ENCODE measurements at regions not wholly inside any gene's neighbourhood (a gene's known extent, or its start where the extent isn't known, plus 50 kb on each side); places are given as distances from the start of the nearest gene placed in this dataset.

DNA sequence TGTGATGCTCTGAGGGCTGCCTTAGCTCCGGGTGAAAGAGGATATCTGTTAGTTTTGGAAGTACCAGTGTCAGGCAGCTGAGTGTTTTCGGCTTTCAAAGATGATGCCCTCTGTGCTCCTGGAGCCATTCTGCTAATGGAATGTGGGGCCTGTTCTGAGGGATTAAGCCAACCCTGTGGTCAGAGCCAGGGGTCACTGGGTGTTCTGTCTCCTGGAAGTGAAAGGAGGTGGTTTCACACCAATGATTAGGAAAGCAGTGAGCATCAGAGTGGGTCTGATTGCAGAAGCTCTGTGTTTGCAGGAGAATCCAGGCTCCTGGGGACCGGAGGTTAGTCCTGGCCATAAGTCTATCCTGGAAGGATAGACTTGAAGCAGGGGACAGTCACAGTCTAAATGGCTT, 94.6 kb downstream of the UQCRFS1 start:
- intact Hi-C loops (cut with DNase I): no loop called here
- no peak for DNase-seq (ENCODE audit: extremely low spot score in 2 of 2)

GRCh38 chr19:29117926-29118325, 95.0 kb downstream of the UQCRFS1 start:
- intact Hi-C loops (cut with DNase I): no loop called here
- TF ChIP-seq POLR2A (IDR thresholded peaks at IDR 0.05) (no peak), CTCF (IDR thresholded peaks at IDR 0.05) (no peak), POLR2AphosphoS5 (IDR thresholded peaks at IDR 0.05; ENCODE audit: insufficient read depth in 1 of 2, low read depth in 1 of 2) (no peak)
- no peaks in the 10 kb centered on the region for H3K36me3 ChIP-seq

More for the DNA sequence above, 94.6 kb downstream of the UQCRFS1 start:
- H3K4me3 ChIP-seq: no peak overlapping the region
- no peaks in the 10 kb centered on the region for H3K36me3 ChIP-seq
- TF ChIP-seq CTCF (IDR thresholded peaks at IDR 0.05): no peak
- no peak for TF ChIP-seq POLR2A (IDR thresholded peaks at IDR 0.05)
- H3K4me1 ChIP-seq: no peaks in the 10 kb centered on the region
- no peak overlapping the region for H3K27ac ChIP-seq
- H3K9me3 ChIP-seq: no peaks in the 10 kb centered on the region
- no peaks in the 10 kb centered on the region for H3K27me3 ChIP-seq

DNA sequence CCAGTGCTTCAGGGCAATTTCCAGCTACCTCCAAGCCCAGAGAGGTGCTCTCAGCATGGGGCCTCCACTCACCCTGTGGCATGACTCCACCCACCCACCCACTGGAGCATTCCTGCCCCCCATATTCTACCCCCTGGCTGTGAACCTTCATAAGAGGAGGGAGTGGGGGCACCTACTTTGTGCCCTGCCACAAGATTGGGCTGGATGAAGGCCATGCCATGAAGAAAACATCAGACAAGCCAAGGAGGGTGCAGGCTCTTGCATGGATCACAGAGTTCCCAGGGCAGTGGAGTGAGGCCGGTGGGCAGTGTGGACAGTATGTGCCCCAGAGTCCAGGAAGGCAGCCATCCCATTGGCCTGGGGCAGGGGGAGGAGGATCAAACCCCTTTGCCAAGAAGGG, 97.8 kb downstream of the UQCRFS1 start:
- DNase-seq (ENCODE audit: extremely low spot score in 2 of 2): no peak
- TF ChIP-seq POLR2AphosphoS5 (IDR thresholded peaks at IDR 0.05; ENCODE audit: insufficient read depth in 1 of 2, low read depth in 1 of 2) (no peak), POLR2A (IDR thresholded peaks at IDR 0.05) (no peak), CTCF (IDR thresholded peaks at IDR 0.05) (no peak)
- no peak overlapping the region for H3K4me3 ChIP-seq
- H3K9me3 ChIP-seq: no peaks in the 10 kb centered on the region
- intact Hi-C loops (cut with DNase I): no loop called here
- no peaks in the 10 kb centered on the region for H3K27me3 ChIP-seq
- no peaks in the 10 kb centered on the region for H3K36me3 ChIP-seq
- no peaks in the 10 kb centered on the region for H3K4me1 ChIP-seq
- no peak overlapping the region for H3K27ac ChIP-seq

More at GRCh38 chr19:29117926-29118325, 95.0 kb downstream of the UQCRFS1 start:
- Histone ChIP-seq H3K4me1 (no peaks in the 10 kb centered on the region), H3K27ac (no peak overlapping the region), H3K9me3 (no peaks in the 10 kb centered on the region), H3K4me3 (no peak overlapping the region), H3K27me3 (no peaks in the 10 kb centered on the region)
- DNase-seq (ENCODE audit: extremely low spot score in 2 of 2): no peak

DNA sequence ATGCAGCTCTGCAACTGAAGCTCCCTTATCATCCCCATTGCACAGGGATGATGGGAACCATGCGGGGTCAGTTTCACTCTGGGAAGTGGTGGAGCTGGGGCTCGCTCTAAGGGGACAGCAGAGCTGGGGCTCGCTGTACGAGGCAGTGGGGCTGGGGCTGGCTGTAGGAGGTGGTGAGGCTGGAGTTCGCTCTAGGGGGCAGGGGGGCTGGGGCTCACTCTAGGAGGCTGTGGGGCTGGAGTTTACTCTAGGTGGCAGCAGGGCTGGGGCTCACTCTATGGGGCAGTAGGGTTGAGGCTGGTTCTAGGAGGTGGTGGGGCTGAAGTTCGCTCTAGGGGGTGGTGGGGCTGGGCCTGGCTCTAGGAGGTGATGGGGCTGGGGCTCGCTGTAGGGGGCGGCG, 99.1 kb downstream of the UQCRFS1 start:
- Histone ChIP-seq H3K4me1 (no peaks in the 10 kb centered on the region), H3K36me3 (no peaks in the 10 kb centered on the region), H3K4me3 (no peak overlapping the region), H3K9me3 (no peaks in the 10 kb centered on the region), H3K27ac (no peak overlapping the region), H3K27me3 (no peaks in the 10 kb centered on the region)
- TF ChIP-seq POLR2A (IDR thresholded peaks at IDR 0.05) (no peak), CTCF (IDR thresholded peaks at IDR 0.05) (no peak), POLR2AphosphoS5 (IDR thresholded peaks at IDR 0.05; ENCODE audit: insufficient read depth in 1 of 2, low read depth in 1 of 2) (no peak)
- DNase-seq (ENCODE audit: extremely low spot score in 2 of 2): no peak
- intact Hi-C loops (cut with DNase I): no loop called here

DNA sequence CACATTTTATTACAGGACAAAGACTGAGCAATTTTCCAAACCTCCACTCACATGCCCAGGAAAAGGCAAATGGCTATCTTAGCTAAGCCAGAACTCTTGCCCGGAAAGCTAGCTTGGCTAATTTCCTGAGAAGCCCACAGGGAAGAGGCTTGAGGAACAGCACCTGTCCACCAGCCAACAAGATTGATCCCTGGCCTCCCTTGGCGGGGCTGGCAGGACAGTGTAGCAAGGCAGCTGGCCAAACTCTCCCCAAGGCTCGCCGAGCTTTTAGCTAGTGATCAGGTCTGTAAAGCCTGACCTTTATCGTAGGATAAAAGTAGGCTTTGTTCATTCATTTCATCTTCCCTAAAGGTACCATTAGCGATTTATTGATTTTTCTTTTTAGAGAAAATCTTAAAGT, 101.4 kb downstream of the UQCRFS1 start:
- no peaks in the 10 kb centered on the region for H3K27me3 ChIP-seq
- H3K4me3 ChIP-seq: no peak overlapping the region
- DNase-seq (ENCODE audit: extremely low spot score in 2 of 2): no peak
- H3K27ac ChIP-seq: no peak overlapping the region
- H3K4me1 ChIP-seq: no peaks in the 10 kb centered on the region
- no peaks in the 10 kb centered on the region for H3K36me3 ChIP-seq
- intact Hi-C loops (cut with DNase I): no loop called here
- no peak for TF ChIP-seq CTCF (IDR thresholded peaks at IDR 0.05)
- TF ChIP-seq POLR2AphosphoS5 (IDR thresholded peaks at IDR 0.05; ENCODE audit: insufficient read depth in 1 of 2, low read depth in 1 of 2): no peak
- H3K9me3 ChIP-seq: no peaks in the 10 kb centered on the region

Data from vagina (tissue), 2 donors.